Omental fat pad (tissue), 3 donors: ENCODE measurements at regions not wholly inside any gene's neighbourhood (a gene's known extent, or its start where the extent isn't known, plus 50 kb on each side); places are given as distances from the start of the nearest gene placed in this dataset.

Source experiments
- ATAC-seq: fragments of 150-250 bp; one replicate; pipeline ENCODE4 v1.9.1; 2016; ENCODE audit warnings: mild to moderate bottlenecking, moderate library complexity; ENCODE audit not compliant: low FRiP score
- DNase-seq: peaks from one replicate; pipeline ENCODE4 v3.0.0-alpha.2; 2019; ENCODE audit warnings: low spot score
- TF ChIP-seq, protein P1 (sequence below), 3 donors: fragments of 450-650 bp; IDR thresholded peaks; one replicate each; pipeline ENCODE4 v1.5.1; 2016 to 2017; ENCODE audit warnings: antibody characterized with exemption in 3 of 3, mild to moderate bottlenecking in 3 of 3, moderate library complexity in 2 of 3

DNA sequence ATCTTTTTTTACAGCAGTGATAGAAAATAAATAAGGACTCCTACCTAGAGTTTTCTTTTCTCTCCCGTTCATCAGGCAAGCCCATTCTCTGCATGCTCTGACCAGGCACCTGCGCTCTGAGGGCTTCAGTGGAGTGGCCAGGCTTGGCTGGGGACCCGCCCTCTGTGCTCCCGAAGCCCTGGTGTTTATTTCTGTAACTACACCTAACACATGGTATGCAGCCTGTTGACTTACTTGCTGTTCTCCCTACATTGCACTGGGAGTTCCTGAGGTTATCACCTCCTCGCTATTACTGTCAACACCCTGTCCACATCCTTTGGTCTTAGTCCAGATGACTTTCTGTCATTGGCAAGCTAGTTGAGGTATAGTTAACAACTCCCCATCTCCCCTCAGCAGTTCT, 317.7 kb downstream of the LPIN1 start:
- ATAC-seq (no peak), DNase-seq (no peak)
- TF ChIP-seq, protein P1, sequence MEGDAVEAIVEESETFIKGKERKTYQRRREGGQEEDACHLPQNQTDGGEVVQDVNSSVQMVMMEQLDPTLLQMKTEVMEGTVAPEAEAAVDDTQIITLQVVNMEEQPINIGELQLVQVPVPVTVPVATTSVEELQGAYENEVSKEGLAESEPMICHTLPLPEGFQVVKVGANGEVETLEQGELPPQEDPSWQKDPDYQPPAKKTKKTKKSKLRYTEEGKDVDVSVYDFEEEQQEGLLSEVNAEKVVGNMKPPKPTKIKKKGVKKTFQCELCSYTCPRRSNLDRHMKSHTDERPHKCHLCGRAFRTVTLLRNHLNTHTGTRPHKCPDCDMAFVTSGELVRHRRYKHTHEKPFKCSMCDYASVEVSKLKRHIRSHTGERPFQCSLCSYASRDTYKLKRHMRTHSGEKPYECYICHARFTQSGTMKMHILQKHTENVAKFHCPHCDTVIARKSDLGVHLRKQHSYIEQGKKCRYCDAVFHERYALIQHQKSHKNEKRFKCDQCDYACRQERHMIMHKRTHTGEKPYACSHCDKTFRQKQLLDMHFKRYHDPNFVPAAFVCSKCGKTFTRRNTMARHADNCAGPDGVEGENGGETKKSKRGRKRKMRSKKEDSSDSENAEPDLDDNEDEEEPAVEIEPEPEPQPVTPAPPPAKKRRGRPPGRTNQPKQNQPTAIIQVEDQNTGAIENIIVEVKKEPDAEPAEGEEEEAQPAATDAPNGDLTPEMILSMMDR (IDR thresholded peaks at IDR 0.05), result no peak

DNA sequence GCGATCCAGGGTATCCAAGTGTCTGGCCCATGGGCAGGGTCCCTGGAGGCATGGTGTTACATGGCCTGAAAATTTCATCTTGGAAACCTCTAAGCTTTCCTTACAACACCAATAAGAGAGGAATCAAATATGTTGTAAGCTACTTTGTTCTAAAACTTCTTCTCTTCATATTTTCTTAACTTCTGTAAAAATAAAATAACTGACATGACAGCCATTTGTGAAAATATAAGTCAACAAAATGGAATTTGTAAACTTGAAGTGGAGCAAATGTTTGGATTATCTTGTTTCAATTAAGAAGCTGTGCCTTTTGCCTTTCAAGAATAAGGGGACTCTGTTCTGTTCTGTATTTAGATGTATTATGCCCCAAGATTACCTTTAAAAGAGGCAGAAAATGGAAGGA, 319.7 kb downstream of the LPIN1 start:
- DNase-seq (no peak), ATAC-seq (no peak)
- TF ChIP-seq, protein P1 (IDR thresholded peaks at IDR 0.05), result no peak

DNA sequence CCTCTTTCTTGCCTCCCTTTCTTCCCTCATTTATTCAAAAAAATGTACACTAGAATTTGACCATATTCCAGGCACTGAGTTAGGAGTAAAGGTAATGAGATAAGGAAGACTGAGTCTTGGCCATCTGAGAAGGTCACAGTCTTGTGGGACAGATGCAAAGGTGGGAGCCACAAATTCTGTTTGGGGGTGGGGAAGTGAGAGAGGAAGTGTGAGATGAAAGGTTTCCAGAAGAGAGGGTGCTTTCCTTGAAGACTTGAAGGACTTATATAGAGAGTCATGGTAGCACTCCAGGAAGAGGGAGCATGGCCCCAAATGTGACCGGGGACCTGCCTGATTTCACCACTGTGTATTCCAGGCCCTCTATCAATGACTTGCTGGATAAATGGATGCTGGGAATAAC, 320.6 kb downstream of the LPIN1 start:
- TF ChIP-seq, protein P1 (IDR thresholded peaks at IDR 0.05), result no peak
- DNase-seq (no peak), ATAC-seq (no peak)

DNA sequence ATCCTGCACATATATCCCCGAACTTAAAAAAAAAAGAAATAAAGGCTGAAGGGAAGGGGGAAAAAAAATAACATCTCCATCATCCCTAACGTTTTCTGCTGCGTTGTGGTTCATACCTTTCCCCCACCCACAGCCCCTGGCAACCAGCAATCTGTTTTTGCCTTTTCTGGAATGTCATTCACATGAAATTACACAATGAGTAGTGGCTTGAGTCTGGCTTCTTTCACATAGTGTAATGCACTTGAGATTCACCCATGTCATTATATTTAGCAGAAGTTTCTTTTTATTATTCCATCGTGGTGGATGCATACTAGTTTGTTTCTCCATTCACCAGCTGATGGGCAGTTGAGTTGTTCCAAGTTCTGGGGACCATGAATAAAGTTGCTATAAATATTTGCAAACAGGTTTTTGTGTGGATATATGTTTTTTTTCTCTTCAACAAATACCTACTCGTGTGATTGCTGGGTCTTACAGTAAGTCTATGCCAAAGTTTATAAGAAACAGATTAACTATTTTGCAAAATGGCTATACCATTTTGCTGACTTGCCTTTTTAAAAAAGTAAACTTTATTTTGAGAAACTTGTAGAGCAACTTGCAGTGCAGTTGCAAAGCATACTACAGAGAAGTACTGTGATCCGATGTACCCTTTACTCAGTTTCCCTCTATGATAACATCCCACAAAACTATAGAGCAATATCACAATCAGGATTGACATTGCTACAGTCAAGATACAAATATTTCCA, 322.5 kb downstream of the LPIN1 start:
- TF ChIP-seq, protein P1 (IDR thresholded peaks at IDR 0.05), result no peak
- DNase-seq, result no peak

DNA sequence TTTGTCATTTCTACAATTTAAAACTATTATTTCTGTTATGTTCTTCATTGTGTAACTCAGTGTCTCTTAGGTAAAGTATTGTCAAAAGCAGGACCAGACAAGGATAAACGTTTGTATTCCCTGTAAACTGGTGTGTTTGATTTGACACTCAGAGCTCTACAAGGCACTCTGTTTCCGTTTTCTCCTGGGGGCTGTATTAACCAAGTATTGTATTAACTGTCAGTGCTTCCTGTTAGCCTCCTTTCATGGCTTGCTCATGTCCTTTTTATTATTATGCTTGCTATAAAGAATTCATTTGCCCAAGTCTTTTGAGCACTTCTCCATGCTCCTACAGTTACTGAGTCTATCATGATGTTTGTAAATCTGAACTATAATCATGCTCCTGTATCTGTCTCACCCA, 323.7 kb downstream of the LPIN1 start:
- no peak for ATAC-seq
- TF ChIP-seq, protein P1 (IDR thresholded peaks at IDR 0.05), result no peak
- DNase-seq, result no peak

More for the DNA sequence above, 322.5 kb downstream of the LPIN1 start:
- no peak for ATAC-seq

DNA sequence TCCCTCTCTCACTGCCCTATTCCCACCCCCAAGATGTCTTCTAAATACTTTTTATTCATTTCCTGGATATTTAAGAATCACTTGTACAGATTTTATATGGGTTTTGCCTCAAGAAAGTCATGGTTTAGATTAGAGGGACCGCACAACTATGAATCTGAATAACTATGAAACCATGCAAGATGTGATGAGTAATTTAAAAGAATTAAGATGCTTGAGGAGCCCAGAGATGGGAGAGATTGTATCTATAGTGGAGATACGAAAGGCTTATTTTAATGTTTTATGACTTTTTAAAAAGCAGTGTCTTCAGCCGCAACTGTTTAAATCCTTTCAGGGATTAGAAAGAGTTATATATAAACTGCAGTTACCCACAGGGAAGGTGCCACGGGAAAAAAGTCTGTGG, 324.1 kb downstream of the LPIN1 start:
- no peak for ATAC-seq
- no peak for DNase-seq
- TF ChIP-seq, protein P1 (IDR thresholded peaks at IDR 0.05), result no peak

DNA sequence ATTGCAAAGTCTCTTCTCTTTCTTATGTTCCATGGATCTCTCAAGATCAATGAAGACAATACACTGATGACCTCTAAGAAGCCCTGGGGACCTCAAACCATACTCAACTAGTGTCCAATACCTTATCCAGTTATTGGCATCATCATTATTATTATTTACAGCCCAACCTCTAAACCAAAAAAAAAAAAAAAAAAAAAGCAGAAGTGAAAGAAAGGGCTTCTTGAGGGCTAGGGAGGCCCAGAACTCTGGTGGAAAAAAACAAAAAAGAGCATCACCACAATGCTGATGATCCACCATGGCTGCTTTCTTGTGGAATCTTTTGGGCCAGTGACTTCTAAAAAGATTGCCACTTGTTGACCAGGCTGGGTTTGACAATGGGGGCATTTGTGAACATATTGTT, 324.9 kb downstream of the LPIN1 start:
- ATAC-seq, result no peak
- DNase-seq, result no peak
- TF ChIP-seq, protein P1 (IDR thresholded peaks at IDR 0.05), result no peak
